ENCODE measurements at regions not wholly inside any gene's neighbourhood (a gene's known extent, or its start where the extent isn't known, plus 50 kb on each side); places are given as distances from the start of the nearest gene placed in this dataset.

DNA sequence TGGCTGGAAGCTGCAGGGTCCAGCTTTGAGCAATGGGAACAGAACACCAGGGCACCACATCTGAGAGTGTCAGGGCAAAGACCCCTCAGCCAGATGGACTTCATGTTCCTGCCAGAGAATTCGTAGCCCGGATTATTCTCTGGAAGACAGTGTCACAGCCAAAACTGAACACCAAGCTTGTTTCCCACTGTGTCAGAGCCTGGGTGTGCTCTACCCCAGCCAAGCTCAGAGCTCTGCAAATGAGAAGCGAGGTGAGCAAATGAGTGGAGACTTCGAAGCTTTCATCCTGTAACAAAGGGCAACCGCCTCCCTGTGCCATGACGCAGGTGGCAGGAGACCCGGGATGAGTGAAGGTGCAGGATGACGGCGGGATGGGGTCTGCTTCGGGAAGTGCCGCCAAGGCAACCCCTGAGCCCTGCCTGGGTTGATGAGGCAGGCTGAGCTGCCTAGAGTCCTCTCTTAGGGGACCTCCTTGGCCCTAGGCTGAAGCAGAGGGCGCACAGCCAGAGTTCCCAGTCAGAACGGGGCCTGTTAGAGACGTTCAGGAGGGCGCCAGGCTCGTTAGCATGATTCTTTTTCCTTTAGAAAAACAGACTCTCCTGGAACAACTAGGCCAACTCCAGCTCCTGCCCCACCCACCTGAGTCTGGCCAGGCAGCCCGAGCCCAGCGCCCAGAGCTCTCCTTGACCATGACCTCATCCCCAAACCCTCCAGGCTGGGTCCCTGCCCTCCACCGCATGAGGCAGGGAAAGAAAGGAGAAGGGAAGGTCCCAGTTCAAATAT is 187.7 kb downstream of the SOD2 start:
- no peak overlapping the region for H3K4me3 ChIP-seq (ENCODE audit: low read depth, low read length)
- TF ChIP-seq, protein P1, sequence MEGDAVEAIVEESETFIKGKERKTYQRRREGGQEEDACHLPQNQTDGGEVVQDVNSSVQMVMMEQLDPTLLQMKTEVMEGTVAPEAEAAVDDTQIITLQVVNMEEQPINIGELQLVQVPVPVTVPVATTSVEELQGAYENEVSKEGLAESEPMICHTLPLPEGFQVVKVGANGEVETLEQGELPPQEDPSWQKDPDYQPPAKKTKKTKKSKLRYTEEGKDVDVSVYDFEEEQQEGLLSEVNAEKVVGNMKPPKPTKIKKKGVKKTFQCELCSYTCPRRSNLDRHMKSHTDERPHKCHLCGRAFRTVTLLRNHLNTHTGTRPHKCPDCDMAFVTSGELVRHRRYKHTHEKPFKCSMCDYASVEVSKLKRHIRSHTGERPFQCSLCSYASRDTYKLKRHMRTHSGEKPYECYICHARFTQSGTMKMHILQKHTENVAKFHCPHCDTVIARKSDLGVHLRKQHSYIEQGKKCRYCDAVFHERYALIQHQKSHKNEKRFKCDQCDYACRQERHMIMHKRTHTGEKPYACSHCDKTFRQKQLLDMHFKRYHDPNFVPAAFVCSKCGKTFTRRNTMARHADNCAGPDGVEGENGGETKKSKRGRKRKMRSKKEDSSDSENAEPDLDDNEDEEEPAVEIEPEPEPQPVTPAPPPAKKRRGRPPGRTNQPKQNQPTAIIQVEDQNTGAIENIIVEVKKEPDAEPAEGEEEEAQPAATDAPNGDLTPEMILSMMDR (IDR thresholded peaks at IDR 0.05; ENCODE audit: insufficient read depth, low read length, missing control alignments): no peak
- POLR2A ChIA-PET: no interaction called here
- no peak for DNase-seq (ENCODE audit: low read depth, low spot score)
- CTCF ChIA-PET: no interaction called here

GRCh38 chr6:159501558-159501957 is 191.5 kb downstream of the SOD2 start:
- CTCF ChIA-PET: no interaction called here
- TF ChIP-seq, protein P1 (IDR thresholded peaks at IDR 0.05; ENCODE audit: insufficient read depth, low read length, missing control alignments): no peak
- DNase-seq (ENCODE audit: low read depth, low spot score): no peak
- POLR2A ChIA-PET: no interaction called here
- no peak overlapping the region for H3K4me3 ChIP-seq (ENCODE audit: low read depth, low read length)

- no peak overlapping the region for H3K4me3 ChIP-seq (ENCODE audit: low read depth, low read length)
- TF ChIP-seq, protein P1 (IDR thresholded peaks at IDR 0.05; ENCODE audit: insufficient read depth, low read length, missing control alignments): no peak
- POLR2A ChIA-PET: no interaction called here
- no peak for DNase-seq (ENCODE audit: low read depth, low spot score)
- CTCF ChIA-PET: no interaction called here
Measured at GRCh38 chr6:159499034-159499433, 194.0 kb downstream of the SOD2 start.

DNA sequence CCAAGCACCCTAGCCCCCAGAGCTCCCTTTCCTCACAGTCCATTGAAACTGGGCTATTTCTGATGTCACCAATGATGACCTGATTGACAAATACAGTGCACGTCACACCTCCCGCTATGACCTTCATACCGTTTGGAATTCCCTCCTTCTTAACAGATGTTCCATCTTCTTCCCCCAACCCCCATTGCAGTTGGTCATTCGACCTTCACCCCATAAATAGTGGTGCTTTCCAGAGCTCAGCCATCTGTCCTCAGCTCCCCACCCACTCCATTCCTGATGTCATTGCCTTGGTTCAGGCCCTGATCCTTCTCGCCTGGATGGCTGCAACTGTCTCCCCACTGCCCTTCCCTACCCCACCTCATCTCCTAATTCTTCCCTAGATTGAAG is 198.5 kb downstream of the SOD2 start:
- TF ChIP-seq, protein P1 (IDR thresholded peaks at IDR 0.05; ENCODE audit: insufficient read depth, low read length, missing control alignments): no peak
- CTCF ChIA-PET: no interaction called here
- POLR2A ChIA-PET: no interaction called here

DNA sequence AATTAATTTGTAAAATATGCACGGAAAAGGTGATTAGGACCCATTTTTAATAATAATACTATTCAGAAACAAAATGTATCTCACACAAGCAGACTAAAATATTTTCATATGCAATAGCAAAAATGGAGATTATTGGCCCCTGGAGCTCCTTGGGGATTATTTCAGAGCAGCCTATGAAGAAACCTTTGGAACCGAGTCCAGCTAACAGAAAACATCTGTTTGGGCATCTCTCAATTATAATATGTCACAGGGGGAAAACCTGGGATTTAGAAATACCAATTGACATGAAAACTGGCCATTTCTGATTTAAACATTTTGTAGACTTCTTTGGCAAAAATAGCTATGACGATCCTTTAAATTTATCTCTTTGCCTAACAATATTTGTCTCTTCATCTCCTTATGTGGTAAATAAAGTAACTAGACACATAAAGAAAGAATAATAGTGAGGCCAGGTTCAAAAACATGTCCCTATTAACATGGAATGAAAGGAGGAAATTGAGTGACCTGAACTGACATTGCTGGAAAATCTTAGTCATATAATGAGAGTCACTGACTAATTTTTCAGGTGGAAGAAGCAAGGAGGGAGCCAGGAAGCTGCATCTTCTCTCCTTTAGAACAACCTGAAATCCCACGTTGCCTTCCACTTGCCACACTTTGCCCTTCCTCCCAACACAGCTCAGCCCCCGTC is 199.0 kb downstream of the SOD2 start:
- ChIA-PET POLR2A (no interaction called here), CTCF (no interaction called here)
- TF ChIP-seq, protein P1 (IDR thresholded peaks at IDR 0.05; ENCODE audit: insufficient read depth, low read length, missing control alignments): no peak
- DNase-seq (ENCODE audit: low read depth, low spot score): no peak
- no peak overlapping the region for H3K4me3 ChIP-seq (ENCODE audit: low read depth, low read length)

More for the DNA sequence above, 198.5 kb downstream of the SOD2 start:
- DNase-seq (ENCODE audit: low read depth, low spot score): no peak
- H3K4me3 ChIP-seq (ENCODE audit: low read depth, low read length): no peak overlapping the region

DNA sequence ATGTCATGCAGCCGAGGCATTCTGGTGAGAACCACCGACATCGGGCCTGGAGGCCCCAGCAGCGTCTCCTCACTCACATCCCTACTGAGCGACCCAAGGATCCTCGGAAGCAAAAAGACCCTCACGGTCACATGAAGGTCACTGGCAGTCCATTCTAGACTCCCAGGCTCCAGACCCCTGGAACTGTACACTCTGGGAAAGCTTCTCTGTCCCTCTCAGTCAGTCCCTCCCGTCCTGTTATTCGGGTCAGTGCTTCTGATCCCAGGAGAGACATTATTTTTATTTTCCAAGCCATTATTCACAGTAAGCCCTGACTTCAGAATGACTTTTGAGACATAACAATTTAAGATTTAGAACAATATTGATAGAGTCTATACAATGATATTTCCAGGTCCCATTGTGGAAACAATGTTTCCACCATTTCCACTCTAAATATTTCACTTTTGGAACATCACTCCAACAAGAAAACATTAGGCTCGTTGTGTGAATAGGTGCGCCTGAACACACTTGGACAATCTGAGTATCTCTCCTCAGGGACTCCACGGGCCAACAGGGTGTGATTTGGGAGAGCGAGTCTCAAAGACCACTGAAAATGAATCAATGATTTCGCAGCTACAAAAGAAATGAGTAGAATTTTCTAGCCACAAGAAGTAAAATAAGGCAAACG is 199.7 kb downstream of the SOD2 start:
- no peak for DNase-seq (ENCODE audit: low read depth, low spot score)
- POLR2A ChIA-PET: no interaction called here
- TF ChIP-seq, protein P1 (IDR thresholded peaks at IDR 0.05; ENCODE audit: insufficient read depth, low read length, missing control alignments): no peak
- CTCF ChIA-PET: no interaction called here
- H3K4me3 ChIP-seq (ENCODE audit: low read depth, low read length): no peak overlapping the region
